ENCODE measurements at regions not wholly inside any gene's neighbourhood (a gene's known extent, or its start where the extent isn't known, plus 50 kb on each side); places are given as distances from the start of the nearest gene placed in this dataset.

DNA sequence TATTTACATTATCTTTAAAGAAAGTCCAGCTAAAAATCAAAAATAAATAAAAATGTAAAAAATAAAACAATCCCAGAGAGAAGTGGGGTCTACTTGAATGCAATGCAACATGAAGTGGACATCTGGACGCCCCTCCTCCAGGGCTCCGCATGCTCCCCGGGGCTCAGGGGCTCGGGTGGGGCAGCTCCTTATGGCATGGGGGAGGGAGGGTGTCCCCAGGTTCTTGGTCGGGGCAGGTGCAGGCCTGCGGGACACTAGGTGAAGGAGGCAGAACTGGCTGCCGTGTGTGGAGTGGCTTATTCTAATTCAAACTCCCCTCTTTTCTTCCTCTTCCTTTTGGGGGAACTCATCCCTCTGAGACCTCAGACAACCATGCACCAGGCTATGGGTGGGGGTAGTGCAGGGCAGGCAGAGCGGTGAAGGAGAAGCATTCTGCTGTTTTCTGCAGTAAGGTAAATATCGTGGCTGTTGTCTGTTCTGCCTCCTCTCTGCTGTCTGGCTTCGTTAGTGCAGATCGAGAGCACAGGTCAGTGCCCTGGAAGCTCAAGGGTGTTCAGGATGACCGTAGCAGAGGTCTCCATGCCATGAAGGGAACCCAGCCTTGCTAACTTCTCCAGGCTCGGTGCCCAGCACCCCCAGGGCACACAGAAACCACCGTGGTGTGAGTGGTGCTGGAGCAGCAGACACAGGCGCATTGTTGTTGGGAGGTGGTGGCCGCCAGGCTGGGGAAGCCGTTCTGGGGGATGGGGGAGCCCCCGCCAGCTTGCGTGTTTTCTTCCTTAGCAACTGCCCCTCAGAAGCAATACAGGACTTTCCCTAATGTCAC, 82.6 kb downstream of the TTLL2 start:
- DNase-seq (peak in 1 of 3 donors; percentile 29), ATAC-seq (no peak)
- intact Hi-C loops (cut with DNase I), result no loop called here
- Histone ChIP-seq H3K9me3 (no peaks in the 10 kb centered on the region), H3K4me3 (no peak overlapping the region), H3K36me3 (no peaks in the 10 kb centered on the region), H3K27me3 (no peaks in the 10 kb centered on the region), H3K27ac (no peak overlapping the region), H3K4me1 (no peaks in the 10 kb centered on the region)
- 76% methylated on average over 7 of the region's 19 CpGs for WGBS (ENCODE audit: insufficient coverage, low coverage, low lambda C conversion rate, missing lambda C conversion rate)
- TF ChIP-seq POLR2A (IDR thresholded peaks at IDR 0.05), result no peak
- TF ChIP-seq, protein P1, sequence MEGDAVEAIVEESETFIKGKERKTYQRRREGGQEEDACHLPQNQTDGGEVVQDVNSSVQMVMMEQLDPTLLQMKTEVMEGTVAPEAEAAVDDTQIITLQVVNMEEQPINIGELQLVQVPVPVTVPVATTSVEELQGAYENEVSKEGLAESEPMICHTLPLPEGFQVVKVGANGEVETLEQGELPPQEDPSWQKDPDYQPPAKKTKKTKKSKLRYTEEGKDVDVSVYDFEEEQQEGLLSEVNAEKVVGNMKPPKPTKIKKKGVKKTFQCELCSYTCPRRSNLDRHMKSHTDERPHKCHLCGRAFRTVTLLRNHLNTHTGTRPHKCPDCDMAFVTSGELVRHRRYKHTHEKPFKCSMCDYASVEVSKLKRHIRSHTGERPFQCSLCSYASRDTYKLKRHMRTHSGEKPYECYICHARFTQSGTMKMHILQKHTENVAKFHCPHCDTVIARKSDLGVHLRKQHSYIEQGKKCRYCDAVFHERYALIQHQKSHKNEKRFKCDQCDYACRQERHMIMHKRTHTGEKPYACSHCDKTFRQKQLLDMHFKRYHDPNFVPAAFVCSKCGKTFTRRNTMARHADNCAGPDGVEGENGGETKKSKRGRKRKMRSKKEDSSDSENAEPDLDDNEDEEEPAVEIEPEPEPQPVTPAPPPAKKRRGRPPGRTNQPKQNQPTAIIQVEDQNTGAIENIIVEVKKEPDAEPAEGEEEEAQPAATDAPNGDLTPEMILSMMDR (IDR thresholded peaks at IDR 0.05), result no peak

DNA sequence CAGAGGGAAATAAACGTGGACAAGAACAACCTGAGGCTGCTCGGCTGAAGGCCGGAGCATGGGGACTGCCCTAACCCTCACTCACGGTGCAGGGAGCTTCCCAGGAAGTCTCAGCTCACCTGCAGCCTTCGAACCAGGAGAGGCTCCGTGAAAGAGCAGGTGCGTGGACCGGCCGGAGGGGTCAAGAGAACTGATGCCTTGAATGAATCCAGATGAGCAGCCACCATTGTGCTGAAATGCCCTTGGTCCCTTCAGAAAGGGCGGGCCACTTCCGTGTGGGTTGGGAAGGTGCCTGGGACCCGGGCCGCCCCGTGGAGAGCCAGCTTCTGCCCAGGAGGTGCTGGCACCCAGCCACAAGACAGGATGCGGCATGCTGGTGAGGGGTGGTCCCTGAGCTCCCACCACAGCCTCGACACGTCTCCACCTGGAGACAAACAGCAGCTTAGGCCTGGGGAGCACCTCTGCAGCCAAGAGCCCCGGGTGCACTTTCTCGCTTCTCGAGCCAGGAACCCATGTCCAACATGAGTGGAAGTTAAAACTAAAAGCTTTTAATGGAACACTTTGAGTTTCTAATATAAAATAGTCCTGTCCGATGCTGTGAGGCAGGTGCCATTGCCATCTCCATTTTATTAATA, 83.5 kb downstream of the TTLL2 start:
- TF ChIP-seq, protein P1 (IDR thresholded peaks at IDR 0.05), result no peak
- no peak for TF ChIP-seq POLR2A (IDR thresholded peaks at IDR 0.05)
- H3K27ac ChIP-seq, result no peak overlapping the region
- 97% methylated on average over 5 of the region's 21 CpGs for WGBS (ENCODE audit: insufficient coverage, low coverage, low lambda C conversion rate, missing lambda C conversion rate)
- intact Hi-C loops (cut with DNase I), result no loop called here
- ATAC-seq, result no peak
- no peaks in the 10 kb centered on the region for H3K4me1 ChIP-seq
- DNase-seq, result peak in 1 of 3 donors; percentile 42
- no peak overlapping the region for H3K4me3 ChIP-seq
- no peaks in the 10 kb centered on the region for H3K27me3 ChIP-seq
- no peaks in the 10 kb centered on the region for H3K36me3 ChIP-seq
- H3K9me3 ChIP-seq, result no peaks in the 10 kb centered on the region

DNA sequence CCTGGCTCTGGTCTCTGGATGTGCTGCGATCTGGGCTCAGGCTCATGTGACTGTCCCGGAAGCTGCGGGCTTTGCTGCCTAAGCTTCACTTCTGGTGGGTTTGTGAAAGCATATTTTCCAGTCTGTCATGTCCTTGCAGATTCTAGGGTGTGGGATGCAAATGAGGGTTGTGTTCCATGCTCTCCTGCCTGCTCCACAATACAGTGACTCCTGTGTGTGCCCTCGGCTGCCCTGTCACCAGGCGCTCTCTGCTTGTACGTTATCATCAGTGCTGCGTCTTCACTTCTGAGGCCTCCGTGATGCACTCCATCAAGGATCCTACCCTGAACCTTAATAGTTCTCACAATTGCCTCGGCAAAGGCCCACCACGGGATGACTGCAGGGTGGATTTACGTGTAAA, 84.2 kb downstream of the TTLL2 start:
- Histone ChIP-seq H3K27ac (no peak overlapping the region), H3K4me3 (no peak overlapping the region), H3K9me3 (no peaks in the 10 kb centered on the region), H3K36me3 (no peaks in the 10 kb centered on the region), H3K27me3 (no peaks in the 10 kb centered on the region), H3K4me1 (no peaks in the 10 kb centered on the region)
- WGBS (ENCODE audit: insufficient coverage, low coverage, low lambda C conversion rate, missing lambda C conversion rate), result 80% methylated on average over 6 of the region's 11 CpGs
- DNase-seq (peak in 1 of 3 donors; percentile 20), ATAC-seq (no peak)
- intact Hi-C loops (cut with DNase I), result no loop called here
- TF ChIP-seq POLR2A (IDR thresholded peaks at IDR 0.05), result no peak
- TF ChIP-seq, protein P1 (IDR thresholded peaks at IDR 0.05), result no peak

DNA sequence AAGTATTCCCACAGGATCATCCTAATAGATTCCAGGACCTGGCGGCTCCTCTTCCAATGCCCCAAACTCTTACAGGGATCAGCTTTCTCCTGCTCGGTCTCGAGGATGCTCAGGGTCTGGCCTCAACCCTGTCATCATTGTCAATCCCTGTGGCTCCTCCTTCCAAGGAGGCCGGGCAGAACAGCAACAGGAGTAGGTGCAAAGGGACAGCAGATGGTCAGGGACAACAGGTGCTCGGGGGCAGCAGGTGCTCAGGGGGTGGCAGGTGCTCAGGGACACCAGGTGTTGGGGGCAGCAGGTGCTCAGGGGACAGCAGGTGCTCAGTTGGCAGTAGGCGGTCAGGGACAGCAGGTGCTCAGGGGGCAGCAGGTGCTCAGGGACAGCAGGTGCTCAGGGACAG, 84.8 kb downstream of the TTLL2 start:
- ATAC-seq (no peak), DNase-seq (peak in 1 of 3 donors; percentile 23)
- 95% methylated on average over 3 of the region's 6 CpGs for WGBS (ENCODE audit: insufficient coverage, low coverage, low lambda C conversion rate, missing lambda C conversion rate)
- no peaks in the 10 kb centered on the region for H3K4me1 ChIP-seq
- no peaks in the 10 kb centered on the region for H3K36me3 ChIP-seq
- H3K9me3 ChIP-seq, result no peaks in the 10 kb centered on the region
- TF ChIP-seq POLR2A (IDR thresholded peaks at IDR 0.05), result no peak
- TF ChIP-seq, protein P1 (IDR thresholded peaks at IDR 0.05), result no peak
- H3K27me3 ChIP-seq, result no peaks in the 10 kb centered on the region
- H3K4me3 ChIP-seq, result no peak overlapping the region
- H3K27ac ChIP-seq, result no peak overlapping the region
- intact Hi-C loops (cut with DNase I), result no loop called here

Measured in right lobe of liver (tissue), 6 donors.